HG03095 (cell line): ENCODE measurements at regions not wholly inside any gene's neighbourhood (a gene's known extent, or its start where the extent isn't known, plus 50 kb on each side); places are given as distances from the start of the nearest gene placed in this dataset.
"Not testable (repeated sequence)": the region's sequence is repeated elsewhere in the genome, so short reads cannot be mapped to it uniquely, and the experiment has no call there.

Source experiments
- ATAC-seq: cut with Tn5 transposase; IDR thresholded peaks from one replicate; pipeline ENCODE4 v1.9.1; 2021; ENCODE audit warnings: moderate library complexity; ENCODE audit not compliant: unreplicated experiment

DNA sequence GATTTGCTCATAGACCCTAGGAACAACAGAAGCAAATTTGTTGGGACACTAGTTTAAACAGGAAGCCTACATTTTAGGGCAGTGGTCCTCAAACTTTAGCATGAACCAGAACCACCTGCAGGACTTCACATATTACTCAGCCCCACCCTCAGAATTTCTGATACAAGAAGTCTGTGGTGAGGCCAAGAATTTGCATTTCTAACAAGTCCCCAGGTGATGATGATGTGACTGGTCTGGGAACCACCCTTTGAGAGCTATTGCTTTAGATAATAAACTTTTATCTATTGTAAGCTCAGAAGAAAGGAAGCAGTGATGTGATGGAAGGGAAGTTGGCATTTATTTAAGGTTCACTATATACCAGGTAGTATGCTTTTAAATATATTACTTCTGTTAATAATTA, 194.0 kb downstream of the FAM181B start:
- no peak for ATAC-seq

DNA sequence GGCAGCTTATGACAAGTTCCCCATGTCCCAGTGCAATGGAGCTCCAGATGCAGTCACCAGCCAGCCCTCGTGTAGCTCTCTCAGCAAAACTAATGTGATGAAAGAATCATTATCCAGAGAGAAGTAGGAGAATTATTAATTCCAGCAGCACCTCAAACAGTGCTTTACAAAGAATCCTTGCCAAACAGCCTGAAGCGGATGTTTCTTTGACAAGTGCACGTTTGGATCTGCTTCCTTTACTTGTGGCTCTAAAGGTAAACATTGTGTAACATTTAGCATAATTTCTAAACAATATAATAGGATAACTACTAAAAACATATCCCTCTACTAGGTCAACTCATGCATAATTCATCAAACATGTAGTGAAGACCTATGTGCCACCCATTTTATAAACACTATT, 197.0 kb downstream of the FAM181B start:
- ATAC-seq = no peak

DNA sequence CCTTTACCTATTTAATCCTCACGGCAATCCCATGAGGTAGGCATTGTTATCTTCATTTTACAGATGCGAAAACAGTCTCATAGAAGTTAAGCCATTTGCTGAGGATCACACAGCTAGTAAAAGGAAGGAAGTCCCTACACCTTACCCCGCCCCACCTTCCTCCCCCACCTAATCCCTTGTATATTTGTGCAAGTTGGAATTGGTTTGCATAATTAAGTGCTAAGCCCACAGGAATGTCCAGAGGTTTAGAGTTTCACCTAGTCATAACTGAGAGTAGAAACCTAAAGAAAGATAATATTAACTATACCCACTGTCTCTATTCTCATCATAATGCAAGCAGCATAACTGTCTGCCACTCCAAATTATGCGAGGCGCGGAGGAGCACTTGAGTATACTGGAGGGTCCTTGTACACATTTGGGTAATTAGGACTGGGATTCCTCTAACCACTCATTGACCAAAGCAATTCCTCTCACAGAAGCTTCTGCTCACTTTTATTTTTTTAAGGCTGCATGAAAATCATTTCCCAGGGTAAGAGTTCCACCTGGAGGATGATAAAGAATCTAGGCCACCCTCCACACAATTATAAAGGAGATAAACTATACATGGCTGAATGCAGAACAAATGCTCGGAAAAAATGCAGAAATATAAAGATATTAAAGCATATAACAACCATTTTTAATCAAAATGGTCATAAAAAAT, 199.9 kb downstream of the FAM181B start:
- ATAC-seq = no peak

DNA sequence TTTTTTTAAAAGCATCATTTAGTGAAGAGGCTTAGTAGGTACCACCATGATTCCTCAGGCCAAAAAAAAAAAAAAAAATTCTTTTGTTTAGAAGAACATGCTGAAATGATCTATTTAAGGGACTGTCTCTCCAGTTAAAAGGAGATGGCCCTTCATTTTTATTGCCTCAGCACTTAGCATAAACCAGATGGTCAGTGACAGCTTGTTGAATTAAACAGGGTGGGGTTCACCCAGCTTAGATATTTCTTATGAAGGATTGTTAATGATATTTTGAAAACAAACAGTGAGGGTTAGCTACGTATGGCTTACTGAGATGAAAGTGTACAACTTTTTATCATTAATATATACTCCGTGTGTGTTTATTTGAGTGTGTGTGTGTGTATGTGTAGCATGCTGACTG, 203.7 kb downstream of the FAM181B start:
- ATAC-seq = no peak

DNA sequence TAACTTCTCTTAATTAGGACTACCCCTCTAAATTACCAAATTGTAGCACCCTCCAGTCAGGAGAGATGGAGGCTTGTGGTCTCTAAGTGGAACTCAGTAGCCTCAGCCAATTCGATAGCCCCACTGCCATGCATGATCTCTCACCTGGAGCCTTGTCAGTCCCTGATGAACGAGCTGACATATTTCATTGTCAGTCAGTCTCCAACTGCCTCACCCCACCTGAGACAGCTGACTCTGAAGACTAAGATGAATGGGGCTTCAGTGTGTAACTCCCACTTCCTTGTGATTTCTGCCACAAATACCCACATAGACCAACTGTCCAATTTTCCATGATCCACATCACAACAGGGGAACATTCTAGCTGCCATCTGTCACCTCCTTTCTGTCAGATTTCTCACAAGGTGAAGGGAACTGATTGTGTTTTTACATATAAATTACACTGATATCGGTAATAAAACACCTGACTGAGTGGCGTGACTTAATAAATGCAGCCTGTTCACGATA, 206.5 kb downstream of the FAM181B start:
- ATAC-seq = no peak

DNA sequence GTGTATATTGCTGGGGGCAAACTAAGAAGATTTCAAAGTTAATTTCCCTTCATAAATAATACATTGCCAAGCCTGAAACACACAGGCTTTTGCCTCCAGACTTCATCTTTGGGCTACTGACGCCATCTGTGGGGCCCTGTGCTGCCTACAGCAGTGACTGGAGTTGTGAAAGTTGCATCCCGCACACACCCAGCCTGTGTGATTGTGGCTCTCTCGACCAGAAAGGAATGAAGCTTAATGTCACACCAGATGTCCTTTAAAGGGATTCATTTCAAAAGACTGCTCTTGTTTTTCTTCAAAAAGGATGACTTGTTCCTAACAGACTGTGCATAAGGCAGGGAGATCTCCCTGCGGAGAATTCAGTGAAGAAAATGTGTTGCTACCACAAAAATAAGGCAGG, 210.5 kb downstream of the FAM181B start:
- no peak for ATAC-seq

DNA sequence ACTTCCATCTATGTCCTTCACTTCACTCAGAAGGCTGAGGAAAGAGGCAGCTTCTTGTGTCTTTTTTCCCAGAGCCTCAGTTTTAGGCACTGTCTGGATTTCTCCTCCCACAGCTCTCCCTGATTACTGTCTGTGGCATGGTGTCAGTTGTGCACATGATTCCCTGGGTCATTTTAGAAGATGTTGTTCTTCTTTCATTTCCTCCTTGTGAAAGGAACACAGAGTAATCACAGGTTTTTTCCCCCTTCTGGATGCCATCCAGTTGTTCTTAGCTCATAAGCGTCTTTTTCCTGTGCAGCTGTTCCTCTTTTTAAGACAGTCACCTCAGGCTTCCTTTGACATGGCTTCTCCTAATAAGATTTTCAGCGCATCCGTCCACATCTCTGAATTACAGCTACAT, 212.2 kb downstream of the FAM181B start:
- ATAC-seq = no peak

DNA sequence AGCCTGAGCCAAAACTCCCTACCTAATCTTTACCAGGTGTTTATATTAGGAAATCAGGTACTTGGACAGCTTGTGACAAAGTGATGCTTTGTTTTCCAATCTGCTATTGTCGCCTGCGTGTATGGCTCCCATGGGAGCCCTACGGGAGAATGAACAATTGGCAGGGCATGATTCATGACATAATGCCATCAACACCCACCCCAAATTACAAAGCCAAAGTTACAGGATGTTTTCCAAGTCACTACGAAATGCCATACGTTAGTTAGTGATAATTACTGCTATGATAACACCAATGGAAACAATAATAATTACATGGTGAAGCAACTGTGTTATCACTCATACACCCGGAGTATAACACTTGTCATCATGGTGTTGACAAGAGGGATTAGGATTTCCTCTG, 226.4 kb downstream of the FAM181B start:
- no peak for ATAC-seq

DNA sequence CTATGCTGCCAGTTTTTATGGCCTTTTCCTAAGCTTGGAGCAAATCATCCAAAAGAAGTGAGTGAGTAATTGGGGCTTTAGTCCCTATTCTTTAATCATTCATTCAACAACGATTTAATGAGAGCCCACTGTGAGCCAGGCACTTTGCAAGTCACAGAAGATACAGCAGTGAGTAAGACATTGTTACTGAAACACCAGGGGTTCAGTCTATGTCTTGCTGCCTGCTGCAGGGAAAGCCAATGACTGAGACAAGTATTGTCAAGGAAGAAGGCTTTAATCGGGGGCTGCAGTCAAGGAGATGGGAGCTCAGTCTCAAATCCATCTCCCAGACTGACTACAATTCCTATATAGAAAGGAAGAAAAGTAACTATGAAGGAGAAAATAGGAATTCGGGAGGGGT, 228.3 kb downstream of the FAM181B start:
- ATAC-seq = no peak

DNA sequence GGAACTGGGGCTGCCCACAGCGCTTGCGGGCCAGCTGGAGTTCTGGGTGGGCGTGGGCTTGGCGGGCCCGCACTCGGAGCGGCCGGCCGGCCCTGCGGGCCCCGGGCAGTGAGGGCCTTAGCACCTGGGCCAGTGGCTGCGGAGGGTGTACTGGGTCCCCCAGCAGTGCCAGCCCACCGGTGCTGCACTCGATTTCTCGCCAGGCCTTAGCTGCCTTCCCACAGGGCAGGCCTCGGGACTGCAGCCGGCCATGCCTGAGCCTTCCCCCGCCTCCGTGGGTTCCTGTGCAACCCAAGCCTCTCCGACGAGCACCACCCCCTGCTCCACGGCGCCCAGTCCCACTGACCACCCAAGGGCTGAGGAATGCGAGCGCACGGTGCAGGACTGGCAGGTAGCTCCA, 232.5 kb downstream of the FAM181B start:
- ATAC-seq = not testable (repeated sequence)

DNA sequence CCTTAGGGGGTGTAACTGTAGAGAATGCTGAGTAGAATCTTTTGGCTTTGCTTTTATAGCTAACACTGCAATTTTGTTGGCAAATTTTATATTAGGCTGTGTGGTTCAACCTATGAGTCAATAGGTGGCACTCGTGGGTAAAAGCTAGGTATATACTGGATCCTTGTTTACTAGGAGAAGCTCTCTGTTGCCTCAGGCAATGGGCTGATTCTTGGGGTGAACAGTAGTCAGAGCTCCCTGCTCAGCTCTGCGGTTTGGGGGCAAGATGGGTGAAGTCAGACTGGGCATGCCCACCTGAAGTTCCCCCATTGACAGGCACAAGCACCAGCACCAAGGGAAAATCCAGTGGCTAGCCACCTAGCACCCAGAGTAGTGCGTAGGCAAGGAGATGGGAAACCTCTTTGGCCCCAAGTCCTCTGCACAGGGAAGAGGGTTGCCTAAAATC, 238.7 kb downstream of the FAM181B start:
- ATAC-seq = no peak

DNA sequence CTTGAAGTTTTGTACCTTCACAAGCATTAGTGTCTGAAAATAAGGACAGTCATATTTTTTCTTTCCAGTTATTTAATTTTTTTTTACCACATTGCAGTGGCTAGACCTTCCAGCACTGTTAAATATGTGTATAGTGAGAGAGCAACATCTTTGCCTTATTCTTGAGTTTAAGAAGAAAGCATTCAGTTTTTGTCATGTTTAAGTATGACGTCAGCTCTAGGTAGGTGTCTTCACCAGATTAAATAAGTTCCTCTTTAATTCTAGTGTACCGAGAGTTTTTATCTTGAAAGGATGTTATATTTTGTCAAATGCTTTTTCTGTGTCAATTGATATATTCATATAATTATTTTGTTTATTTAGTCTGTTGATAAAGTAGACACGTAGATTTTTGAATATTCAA, 258.8 kb downstream of the FAM181B start:
- ATAC-seq = no peak

DNA sequence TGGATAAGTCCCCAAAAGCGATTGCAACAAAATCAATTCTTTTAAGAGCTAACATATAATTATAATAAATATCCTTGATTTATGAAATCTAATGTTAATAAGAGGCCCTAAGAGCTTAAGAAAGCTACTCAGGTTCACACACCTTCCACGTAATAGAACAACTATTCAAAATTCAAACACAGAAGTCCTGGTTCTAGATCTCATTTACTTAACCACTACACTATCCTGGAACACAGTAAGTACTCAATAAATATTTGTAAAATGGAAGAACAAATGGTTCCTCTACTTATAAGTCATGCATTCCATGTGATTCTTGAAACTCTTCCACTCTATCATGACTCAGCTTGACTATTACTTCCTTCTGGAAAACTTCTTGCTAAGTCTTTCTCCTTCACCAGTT, 268.2 kb downstream of the FAM181B start:
- no peak for ATAC-seq

DNA sequence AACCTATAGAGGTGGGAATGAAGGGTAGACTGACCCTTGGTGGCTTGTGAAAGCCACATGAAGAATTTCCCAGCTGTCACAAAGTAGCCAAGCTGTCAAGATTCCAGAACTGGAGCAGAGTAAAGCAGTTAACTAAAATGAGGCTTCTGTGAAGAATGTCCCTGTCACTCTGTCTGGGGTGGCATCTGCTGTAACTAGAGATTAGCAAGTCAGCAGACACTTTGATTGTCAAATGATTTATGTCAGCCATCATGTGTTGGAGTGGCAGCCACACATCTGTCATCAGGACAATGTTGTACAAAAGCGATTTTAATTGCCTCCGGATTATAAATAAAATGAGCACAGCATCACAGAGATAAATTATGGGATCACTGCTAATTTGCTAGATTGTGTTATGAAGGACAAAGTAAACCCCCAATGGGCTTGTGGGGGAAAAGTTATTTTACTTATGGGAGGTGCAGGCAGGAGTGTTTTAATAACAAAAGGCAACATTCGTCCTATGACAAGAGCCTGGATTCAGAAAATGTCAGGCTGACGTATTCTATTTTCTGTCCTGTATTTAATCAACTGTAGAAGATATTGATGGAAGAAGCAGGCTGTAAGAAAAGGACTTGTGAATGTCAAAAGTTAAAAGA, 270.9 kb downstream of the FAM181B start:
- ATAC-seq = no peak

DNA sequence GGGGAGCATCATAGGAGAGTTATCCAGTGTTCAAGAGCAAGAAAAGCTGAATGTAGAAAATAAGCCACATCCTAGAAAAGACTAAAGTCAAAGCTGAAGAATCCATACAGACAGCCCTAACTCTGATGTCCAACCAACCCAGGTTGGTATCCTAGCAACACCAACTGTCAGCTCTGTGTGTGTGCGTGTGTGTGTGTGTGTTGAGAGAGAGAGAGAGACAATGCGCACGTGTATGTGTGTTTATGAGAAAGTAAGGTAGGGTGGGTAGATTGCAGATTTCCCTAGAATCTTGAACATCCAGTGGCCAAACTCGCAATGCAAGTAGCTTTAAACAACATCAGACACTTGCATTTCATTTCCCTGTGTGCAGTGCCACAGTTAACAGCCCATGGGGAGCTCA, 274.9 kb downstream of the FAM181B start:
- ATAC-seq = no peak

DNA sequence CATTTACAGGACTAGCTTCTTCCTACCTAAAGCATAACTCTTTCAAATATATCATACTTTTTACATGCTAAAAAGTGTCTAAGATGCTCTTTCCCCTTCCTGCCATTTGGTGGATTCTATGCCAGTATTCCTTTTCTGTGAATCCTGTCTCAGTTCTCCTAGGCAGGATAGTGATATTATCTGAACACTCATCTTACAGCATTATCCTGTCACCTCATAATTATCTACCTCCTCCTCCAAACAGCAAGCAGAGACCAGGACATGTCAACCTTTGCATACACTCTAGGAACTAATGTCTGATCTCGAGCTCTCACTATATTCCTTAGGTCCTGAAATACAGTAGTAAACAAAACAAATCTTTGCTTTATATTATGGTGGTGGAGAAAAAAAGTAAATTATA, 275.5 kb downstream of the FAM181B start:
- ATAC-seq = no peak

DNA sequence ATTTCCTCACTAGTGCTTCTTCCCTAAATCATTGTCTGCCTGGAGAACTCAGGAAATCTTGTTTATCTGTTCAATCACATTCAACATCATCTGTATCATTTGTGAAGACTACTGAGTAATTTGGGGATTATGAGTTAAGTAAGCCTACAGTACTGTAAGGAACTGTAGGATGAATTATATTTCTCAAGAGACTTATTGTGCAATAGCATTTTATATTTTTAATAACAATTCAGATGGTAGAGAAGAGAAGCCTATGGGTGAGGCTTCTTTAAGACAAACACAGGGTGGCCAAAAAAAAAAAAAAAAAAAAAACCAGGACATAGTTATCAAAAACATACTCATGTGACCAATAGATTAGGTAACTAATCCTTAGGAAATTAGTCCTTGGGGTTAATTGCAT, 282.7 kb downstream of the FAM181B start:
- ATAC-seq = no peak

DNA sequence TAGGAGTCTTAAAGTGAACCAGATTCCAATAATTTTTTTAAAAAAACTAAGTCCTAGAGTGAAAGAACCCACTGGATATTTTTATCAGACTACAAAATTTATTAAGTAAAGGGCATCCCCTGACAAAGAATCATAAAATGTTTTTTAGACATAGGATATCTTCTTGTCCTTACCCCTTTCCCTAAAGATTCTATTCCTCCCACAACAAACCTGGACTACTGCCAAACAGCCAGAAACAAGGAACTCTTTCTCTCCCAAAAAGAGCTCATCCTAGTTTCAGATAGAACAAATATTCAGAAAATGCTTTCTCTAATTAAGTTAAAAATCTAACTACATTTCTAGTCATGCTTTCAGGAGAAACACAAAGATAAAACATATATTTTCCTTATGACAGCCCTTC, 327.1 kb downstream of the FAM181B start:
- ATAC-seq = no peak

DNA sequence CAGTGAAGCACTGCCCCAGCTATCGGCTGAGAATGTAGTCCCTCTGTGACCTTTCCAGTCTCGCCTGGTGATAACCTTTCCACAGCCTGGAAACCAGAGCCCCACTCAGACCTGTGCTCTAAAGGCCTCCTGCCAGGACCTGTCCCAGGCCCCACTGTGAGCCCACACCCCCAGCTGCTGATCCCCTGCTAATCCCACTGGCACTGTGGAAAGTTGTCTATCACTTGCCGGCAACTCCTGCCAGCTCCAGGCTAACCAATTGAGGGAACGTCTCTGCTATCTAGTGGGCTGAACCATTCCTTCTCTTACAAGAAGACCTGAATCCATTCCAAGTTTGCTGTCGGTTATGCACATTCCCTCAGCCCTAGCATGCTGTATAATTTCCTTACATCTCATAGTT, 328.2 kb downstream of the FAM181B start:
- no peak for ATAC-seq

DNA sequence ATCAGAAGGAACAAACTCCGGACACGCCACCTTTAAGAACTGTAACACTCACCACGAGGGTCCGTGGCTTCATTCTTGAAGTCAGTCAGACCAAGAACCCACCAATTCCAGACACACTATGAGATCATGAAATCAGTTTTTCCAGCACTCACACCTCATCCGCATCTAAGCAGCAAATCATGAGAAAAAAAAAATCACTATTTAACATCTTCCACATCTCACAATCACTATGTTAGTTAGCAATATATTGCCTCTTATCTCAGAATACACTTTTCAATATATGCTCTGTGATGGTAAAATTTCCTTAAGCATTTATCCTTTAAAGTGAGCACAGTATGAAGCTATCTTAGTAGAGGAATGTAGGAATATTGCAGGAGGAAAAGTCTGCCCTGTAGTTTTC, 328.7 kb downstream of the FAM181B start:
- ATAC-seq = no peak

DNA sequence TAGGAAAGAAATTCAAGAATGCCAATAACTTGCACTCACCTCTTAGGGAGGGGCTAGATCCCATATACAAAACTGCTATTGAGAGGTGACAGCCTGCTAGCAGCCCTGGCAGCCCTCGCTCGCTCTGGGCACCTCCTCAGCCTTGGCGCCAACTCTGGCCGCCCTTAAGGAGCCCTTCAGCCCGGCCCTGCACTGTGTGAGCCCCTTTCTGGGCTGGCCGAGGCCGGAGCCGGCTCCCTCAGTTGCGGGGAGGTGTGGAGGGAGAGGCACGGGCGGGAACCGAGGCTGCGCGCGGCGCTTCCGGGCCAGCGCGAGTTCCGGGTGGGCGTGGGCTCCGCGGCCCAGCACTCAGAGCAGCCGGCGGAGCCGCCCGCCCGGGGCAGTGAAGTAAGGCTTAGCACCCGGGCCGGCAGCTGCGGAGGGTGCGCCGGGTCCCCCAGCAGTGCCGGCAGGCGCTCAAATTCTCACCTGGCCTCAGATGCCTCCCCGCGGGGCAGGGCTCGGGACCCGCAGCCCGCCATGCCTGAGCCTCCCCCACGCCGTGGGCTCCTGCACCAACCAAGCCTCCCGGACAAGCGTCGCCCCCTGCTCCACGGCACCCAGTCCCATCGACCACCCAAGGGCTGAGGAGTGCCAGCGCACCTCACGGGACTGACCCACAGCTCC, 329.9 kb downstream of the FAM181B start:
- no peak for ATAC-seq

DNA sequence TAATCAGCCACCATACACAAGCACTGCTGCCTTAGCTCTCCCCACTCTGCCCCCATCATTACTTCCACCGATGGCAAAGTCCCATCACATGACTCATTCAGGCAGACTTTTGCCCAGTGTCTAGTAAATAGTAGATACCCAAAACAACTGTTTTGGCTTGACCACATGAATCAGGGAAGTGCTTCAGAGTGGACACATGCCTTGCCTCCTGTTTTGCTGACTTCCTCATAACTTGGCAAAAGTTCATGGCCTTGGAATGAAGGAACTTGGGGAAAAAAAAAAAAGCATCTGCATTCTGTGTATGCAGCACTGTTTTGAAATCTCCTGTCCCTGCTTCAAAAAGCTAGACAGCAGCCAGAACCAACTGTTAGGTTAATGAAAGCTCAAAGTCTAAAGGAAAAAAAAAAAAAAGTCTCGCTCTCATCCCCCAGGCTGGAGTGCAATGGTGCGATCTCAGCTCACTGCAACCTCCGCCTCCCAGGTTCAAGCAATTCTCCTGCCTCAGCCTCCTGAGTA, 335.3 kb downstream of the FAM181B start:
- ATAC-seq = no peak
